Stimulated activated CD4-positive, alpha-beta T cell treated with anti-CD3 and anti-CD28 coated beads, TNF-alpha, amount 100 ng/mL, for 1 hour (primary cell): ENCODE measurements at regions not wholly inside any gene's neighbourhood (a gene's known extent, or its start where the extent isn't known, plus 50 kb on each side); places are given as distances from the start of the nearest gene placed in this dataset.
A peak's percentile ranks its signal among the peaks of the same experiment; 100 is the strongest.

ENCODE experiments used
- DNase-seq, 3 donors: peaks; one replicate each; pipeline ENCODE4 v3.0.0-alpha.2; 2020; ENCODE audit warnings: low read depth in 3 of 3, low spot score in 1 of 3

DNA sequence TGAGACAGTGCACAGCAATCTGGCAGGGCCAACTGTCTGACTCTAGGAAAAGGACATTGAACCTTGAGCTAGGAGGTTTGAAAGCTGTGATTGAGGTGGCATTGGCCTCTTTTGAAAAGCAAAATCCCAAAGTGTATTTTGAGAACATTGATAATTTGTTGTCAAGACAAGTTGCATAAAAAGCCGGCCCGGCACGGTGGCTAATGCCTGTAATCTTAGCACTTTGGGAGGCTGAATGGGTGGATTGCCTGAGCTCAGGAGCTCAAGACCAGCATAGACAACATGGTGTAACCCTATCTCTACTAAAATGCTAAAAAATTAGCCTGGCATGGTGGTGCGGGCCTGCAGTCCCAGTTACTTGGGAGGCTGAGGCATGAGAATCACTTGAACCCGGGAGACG is 331.6 kb downstream of the DUSP6 start:
- DNase-seq, result no peak

DNA sequence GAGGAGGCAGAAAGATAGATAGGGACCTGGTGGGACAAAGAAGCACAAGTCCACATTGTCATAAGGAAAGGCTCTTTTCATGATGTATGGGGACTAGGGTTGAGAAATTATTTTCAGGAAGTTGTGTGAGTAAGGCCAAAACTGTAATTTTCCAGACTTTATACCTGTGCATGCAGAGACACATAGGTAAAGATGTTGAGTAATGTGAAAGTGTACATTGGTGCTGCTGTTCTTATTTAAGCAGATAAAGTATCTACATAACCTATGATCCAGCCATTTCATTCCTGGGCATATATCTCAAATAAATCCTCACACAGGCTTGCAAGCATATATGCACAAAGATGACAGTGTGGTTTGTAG is 332.2 kb downstream of the DUSP6 start:
- no peak for DNase-seq

DNA sequence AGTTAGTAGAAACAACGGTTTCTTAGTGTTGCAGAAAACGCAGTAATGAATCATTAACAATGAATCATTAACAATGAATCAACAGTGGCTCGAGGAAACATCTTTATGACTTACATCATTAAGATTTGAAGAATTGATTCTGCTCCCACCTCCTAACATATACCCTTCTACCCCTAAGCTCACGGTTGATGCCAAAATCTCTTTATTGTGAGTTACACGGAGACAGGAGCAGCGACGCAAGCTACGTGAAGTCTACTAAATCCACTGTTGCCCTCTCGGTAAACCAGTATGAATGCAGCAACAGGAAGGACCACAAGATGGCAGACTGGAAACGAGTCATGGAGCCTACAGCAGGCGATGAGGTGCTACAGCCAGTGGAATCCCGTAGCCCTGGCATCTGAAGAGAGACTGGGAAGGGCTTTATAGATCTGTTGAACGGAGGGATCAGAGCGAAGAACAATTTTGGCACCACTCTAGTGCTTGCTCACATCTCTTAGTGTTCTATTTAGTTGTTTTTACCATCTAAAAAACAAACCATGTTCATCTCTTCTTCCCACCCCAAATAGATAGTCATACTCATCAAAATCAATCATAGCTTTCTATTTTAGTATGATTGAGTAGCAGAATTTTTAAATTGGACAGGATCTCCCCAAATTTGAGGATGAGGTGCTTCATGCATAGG is 332.7 kb downstream of the DUSP6 start:
- peak; percentile 27 to 49 (median 40) for DNase-seq

DNA sequence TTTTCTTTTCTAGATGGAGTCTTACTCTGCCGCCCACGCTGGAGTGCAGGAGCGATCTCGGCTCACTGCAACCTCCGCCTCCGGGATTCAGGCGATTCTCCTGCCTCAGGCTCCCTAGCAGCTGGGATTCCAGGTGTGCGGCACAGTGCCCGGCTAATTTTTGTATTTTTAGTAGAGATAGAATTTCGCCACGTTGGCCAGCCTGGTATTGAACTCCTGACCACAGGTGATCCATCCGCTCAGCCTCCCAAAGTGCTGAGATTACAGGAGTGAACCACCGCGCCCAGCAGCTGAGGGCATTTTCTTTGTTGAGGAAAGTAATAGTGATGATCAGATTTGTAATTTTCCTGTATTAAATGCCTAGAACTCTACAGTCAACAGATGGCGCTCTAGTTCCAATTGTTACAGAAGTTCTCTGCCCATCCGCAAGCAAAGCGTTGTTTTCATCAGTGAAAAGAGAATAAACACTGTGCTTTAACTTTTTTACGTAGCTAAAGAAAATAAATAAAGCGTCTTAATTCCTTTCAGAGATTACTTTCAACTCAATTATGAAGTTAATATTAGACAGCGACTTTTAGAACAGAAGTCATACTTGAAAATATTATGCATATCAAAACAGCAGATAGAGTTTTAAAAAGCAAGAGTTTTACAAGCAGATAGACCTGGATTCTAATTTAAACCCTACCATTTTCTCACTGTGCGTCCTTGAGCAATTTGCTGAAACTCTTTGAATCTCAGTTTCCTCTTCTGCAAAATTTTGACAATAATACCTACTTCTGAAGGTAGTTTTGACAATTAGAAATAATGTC is 335.1 kb downstream of the DUSP6 start:
- no peak for DNase-seq

DNA sequence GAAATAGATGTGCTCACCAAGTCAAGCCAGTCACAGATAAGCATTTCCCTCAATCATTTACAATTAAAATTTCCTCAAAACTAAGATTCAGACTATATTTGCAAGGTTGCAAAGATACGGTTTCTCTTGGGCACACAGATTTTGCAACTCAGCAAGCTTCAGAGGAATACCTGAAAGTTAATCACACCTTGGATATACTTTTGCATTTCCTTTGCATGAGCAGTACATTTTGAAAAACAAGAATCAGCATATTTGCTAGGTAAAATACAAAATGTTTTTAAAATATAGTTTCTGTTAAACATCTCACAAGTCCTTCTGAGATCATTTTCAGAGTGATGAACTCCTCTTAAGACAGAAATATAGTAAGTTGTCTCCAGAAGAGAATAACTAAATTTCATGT is 336.9 kb downstream of the DUSP6 start:
- no peak for DNase-seq

DNA sequence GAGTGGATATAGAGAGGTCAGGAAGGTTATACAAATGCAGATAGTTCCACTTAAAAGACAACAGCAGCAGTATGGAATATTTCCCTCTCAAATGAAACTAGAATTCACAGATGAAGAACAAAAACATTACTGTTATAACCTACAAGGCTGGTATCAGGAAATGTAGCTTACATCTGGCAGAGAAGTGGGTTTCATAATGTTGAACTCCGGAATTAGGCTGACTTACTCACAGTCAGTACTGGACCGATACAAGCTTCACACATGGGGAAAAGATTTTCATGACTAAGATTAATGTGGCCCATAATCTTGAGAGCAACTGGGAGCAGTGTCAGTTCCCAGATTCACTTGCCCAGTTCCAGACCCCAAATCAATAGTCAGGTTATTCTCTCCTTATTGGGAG is 353.9 kb downstream of the DUSP6 start:
- no peak for DNase-seq

DNA sequence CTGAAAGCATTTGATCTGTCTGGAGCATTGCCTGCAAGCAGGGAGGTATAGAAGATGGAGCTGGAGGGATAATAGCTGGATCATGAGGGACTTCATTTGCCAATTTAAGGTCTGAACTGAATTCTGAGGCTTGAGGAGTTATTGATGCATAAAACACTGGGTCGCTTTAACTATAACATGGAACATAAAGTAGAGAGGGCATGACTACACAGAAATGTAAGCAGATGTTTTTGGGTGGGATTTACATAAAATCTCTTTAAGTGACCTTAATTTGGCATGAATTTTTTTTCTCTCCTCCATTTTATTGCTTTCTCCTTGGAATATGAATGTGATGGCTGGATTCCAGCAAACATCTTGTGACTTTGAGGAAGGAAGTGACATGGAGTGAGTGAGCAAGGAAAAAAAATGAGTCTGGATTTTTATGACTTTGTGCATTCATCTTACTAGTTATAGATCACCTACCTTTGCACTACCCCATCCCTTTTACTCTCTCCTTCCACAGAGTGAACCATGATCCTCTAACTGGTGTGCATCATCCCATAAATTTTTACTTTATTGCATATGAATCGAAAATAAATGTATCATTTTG is 356.0 kb downstream of the DUSP6 start:
- DNase-seq, result no peak

DNA sequence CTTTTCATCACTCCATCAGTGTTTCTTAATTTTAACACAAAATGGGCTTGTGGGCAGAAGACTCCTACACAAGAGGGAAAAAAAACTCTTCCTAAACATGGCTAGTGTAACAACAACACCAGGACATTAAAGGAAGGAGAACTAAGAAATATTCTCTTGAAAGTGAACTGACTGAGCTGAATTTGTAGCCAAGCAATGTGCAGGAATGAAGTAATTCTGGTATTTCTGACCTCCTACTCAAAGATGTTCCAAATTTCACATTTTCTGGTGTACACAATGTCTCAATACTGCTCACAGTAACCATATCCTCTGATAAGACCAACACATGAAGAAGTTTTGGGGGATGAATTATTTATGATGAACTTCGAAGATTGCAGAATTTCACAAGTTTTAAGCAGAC is 357.3 kb downstream of the DUSP6 start:
- DNase-seq, result no peak

DNA sequence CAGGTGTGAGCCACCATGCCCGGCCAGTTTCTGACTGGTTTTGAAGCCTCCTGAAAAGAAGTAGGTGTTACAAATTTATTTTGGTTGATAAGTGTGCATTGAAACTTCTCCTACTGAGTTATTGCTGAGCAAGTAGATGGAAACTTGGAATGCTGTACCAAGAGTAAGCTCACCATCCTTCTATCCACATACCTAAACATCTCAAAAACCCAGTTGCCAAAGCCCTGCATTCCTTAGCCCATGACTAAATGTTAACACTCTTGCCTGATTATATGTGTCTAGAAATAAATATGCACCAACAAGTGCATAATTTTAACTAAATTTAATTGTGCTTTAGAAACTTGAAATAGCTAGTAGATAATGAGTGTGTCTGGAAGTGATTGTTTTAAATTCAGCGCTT is 357.8 kb downstream of the DUSP6 start:
- DNase-seq, result no peak

DNA sequence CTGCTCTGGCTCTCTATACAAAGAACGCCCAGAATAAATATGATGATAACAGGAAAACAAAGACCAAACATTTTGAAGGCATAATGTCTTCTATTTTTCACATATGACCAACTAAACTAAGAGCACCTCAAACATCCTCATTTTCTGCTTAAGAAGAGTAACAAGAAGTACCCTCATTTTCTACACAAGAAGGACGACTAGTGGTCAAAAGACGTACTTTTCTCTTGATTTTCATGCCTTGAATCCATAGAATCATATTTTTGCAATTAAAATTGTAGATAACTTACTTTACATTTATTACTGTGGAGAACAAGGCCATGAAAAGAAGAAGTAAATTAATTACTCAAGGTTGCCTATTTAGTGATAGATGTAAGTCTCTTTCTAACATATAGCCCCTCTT is 358.6 kb downstream of the DUSP6 start:
- DNase-seq, result no peak

DNA sequence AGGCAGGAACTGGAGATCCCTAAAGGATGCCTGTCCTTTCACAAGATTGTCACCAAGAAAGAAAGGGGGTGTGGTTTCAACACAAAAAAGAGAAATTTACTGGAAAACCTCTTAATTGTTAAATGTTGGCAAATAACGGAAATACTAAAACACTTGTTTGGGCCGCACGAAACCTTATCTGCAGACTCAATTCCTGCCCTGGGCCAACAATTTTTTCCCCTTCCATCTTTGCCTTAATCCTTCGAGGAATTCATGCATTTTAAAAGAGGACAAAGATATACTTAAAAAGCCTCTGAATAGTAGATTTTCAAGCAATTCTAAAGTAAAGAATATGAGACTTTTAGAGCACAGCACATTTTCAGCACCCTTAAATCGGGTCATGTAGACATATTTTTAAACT is 366.2 kb downstream of the DUSP6 start:
- no peak for DNase-seq

DNA sequence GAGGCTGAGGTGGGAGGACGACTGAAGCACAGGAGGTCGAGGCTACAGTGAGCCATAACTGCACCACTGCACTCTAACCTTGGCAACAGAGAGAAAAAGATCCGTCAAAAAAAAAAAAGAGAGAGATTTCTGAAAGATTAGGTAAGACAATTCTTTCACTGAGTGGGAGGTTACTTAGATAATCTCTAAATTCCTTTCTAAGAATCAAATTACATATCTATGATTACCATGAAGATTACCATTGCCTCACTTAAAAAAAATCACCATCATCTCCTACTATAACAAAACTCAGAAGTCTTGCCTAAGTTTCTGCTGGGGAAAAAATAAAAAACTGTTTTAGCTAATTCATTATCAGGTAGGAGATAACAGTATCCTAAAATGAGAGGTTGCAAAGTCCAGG is 366.7 kb downstream of the DUSP6 start:
- no peak for DNase-seq

DNA sequence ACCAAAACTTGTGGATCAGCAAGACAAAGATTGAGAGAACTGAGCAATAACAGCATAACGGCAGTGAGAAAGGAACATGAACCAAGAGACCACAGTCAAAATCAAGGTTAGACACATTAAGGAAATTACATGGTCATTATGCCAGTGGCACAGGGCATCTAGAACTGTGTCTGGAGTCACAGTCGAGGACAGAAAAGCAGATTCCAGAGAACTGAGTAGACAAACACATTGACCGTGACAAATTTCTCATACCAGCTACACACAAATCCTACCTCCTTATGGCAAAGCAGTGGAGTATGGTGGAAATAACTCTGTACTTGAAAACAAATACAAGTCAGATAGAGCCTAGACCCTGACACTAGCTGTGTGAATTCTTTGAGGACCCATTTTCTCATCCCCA is 367.3 kb downstream of the DUSP6 start:
- no peak for DNase-seq

DNA sequence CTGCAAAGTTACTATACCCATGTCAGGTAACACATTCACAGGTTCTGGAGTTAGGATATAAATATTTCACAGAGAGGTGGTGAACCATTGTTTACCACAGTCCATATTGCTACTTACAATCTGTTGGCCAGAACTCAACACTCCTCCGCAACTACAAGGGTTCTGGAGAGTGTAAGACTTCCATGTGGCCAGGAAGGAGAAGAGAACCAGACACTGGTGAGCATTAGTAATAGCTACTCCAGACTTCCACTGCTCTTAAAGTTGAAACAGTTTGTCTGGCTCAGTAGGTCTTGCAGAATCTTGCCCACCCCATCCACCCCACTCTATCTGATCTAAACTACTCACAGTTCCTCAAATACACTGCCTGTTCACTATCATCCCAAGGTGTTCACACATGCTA is 369.6 kb downstream of the DUSP6 start:
- DNase-seq, result no peak

DNA sequence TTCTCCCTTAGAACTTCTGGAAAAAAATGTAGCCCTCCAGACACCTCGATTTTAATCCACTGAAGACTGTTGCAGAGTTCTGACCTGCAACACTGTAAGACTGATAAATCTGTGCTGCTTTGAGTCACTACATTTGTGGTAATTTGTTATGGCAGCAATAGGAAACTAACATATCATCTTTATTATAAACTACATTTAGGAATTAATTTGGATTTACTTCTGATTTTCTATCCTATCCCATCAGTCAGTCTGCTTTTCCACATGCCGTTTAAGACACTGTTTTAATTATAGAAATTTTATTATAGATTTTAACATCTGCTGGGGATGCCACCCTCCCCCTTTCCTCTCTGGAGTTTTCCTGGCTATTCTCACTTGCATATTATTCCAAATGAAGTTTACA is 375.2 kb downstream of the DUSP6 start:
- no peak for DNase-seq

DNA sequence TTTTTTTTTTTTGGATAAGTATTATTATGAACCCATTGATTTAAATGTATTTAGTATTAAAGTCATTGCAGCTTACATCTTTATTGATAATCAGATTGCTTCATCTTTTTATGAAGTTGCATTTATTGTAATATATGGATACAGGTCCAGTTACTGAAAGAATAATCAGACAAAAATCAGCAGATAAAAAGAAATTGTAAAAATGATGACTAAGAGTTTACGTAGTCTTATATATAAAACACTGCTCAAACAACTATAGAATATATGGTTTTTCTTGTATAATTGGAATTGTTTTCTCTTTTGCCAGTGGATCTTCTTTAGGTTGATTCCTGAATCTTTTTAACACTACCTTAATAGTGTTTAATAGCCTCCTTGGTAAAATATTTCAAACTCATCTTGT is 378.3 kb downstream of the DUSP6 start:
- DNase-seq, result no peak

DNA sequence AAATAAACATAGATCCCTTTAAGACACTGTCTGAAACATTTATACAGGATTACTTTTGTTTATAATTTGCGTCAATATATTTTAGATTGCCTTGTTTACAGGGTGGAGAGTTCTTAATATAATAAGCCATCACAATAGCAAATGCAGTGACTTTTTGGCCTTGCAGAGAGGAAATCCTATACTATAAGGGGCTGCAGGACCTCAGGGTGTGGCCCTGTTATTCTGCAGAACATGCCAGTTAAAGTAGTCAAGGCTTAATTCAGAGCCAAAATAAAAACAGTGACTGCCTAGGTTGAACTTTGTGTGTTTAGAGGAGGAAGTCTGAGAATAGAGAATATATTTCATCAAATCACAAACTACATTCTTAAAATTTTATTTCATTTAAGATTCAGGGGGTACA is 381.6 kb downstream of the DUSP6 start:
- DNase-seq, result no peak

DNA sequence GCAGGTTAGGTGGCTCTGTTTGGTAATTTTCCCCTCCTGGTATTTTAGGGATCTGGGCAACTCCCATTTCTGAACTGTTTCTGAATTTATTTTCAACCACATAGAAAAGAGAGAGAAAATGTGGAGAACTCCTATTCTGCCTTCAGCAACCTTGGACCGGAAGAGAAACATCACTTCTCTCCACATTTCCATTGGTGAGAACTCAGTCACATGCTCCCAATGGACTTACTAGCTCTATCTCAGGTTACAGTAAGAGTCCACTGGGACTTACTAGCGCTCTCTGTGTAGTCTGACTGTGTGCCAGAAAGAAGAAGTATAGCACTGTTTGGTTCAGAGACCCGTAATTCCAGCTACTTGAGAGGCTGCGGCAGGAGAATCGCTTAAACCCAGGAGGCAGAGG is 383.2 kb downstream of the DUSP6 start:
- DNase-seq, result no peak

DNA sequence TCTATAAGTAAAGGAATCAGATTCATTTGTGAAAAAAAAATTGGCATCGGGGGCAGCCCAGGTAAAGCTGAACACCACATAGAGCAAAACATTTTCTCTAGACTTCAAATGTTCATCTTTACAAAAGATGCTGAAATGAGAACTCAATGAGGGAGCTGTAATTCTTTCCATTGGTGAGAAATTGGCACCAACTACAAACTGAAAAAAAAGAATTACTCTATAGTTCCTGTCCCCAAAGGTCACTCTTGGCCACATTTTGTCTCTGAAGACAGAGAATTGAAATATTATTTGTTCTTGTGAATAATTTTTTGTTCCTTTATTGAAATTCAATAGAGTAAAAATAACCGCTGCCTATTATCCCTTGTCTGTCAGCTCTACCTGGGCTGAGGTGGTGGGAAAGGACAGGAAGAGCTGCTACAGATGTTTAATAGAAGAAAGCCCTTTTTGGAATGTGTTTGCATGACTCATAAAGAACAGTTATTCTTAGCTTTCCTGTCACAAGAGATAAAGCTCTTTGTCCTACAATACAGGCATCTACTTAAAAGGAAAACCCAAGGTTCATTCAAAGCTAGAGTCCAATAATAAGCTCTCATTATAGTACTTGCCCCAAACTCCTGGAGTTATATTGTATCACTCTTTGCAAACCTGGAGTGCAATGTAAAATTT is 380.1 kb upstream of the KITLG start:
- no peak for DNase-seq

DNA sequence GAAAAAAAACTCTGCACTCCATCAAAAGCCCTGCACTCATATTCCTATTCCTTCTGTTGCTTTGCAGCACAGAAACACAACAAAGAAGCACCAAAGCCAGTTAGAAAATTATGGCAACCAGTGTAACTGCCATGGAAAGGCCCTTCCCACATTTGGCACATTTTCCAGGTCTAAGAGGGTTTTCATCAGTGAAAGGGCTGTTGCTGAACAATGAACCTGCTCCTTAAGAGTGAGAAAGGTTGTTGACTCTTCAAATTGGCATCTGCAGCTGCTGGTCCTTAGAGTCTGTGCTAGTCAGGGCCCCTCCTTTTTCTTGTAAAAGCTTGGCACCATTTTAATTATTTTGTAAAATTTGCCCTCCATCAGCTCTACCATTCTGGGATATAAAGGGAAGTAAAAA is 378.7 kb upstream of the KITLG start:
- DNase-seq, result no peak

DNA sequence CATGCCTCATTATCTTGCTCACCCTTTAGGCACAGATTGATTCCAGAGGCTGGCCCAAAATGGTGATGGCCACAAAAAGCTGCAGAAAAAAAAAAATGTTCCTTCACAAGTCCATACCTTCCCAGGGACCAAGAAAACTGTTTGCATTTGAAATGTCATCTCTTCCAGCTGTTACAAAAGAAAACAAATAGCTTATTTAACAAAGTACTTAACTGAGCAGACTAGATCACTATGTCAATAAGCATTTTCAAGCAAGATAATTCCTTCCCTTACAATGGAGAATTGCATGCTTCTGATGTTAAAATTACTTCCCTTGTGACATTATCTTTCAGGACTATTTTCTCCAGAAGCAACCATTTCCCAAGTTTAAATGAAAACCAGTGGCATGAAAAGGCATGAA is 377.9 kb upstream of the KITLG start:
- DNase-seq, result no peak

DNA sequence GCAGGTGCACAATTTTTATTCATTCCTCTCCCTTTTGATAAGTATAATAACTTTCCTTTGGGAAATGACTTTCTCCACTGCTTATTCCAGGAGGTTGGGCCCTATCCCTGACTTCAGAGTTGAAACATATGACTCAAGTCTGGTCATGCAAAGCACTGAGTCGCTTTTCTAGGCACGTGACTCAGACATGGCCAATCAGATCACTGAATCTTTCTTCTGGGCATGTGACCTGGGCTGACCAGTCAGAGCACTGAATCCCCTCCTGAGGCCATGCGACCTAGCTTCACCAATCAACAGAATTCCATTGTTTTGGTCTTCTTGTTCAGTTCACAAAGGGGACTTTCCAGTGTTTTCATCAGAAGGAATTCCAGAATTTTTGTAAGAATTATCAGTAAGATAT is 377.1 kb upstream of the KITLG start:
- DNase-seq, result no peak
